WTC11 (cell line): ENCODE measurements at regions not wholly inside any gene's neighbourhood (a gene's known extent, or its start where the extent isn't known, plus 50 kb on each side); places are given as distances from the start of the nearest gene placed in this dataset.

ENCODE experiments used
- JUN ChIP-seq: sonication (generic); formaldehyde crosslinking; IDR thresholded peaks from 2 replicates; pipeline ENCODE4 v1.8.0; 2023; ENCODE audit warnings: mild to moderate bottlenecking, missing genetic modification reagents
- NR3C1 ChIP-seq: sonication (generic); formaldehyde crosslinking; conservative IDR thresholded peaks from 2 replicates; pipeline ENCODE4 v1.8.1; 2023; ENCODE audit warnings: low read depth, mild to moderate bottlenecking, missing genetic modification reagents
- RELA ChIP-seq: sonication (generic); formaldehyde crosslinking; IDR thresholded peaks from 2 replicates; pipeline ENCODE4 v1.8.1; 2022; ENCODE audit warnings: missing genetic modification reagents, mild to moderate bottlenecking, borderline replicate concordance
- ZNF317 ChIP-seq: sonication (generic); formaldehyde crosslinking; IDR thresholded peaks from 2 replicates; pipeline ENCODE4 v1.8.1; 2023; ENCODE audit warnings: low read depth, mild to moderate bottlenecking, moderate library complexity, missing genetic modification reagents, borderline replicate concordance
- TF ChIP-seq, protein P1 (sequence below): fragments of 200-600 bp; IDR thresholded peaks from 2 replicates; pipeline ENCODE4 v1.8.0; 2022; ENCODE audit warnings: antibody characterized with exemption
- TF ChIP-seq, protein P2 (sequence below): sonication (generic); formaldehyde crosslinking; IDR thresholded peaks from 2 replicates; pipeline ENCODE4 v1.8.1; 2023; ENCODE audit warnings: mild to moderate bottlenecking, missing genetic modification reagents, moderate library complexity

DNA sequence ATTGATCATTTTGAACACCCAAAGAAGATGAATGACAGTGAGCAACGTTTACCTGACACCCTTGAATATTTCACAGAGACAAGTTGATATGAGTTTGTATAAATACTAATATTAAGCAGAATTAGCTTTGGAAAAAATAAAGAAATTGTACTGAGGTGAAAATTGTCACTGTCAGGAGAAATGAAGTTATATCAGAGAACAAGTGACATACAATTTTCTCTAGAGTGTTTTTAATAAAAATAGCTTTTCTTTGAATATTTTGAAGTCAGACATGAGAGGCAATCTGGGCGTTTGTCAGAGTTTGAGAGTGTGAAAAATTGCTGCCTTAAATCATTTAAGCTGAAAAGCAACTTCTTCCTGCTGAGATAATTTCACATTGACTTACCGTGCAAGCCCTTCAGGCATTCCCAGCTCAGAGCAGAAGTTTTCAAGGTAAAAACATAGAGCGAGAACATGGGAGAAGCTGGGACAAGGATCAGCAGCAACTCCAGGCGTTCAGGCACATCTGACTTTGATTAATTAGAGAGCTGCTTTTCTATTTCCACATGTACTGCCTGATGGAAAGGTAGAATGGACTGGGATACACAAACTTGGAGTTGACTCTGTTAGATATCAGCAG is 535.9 kb downstream of the TFEC start:
- TF ChIP-seq, protein P1, sequence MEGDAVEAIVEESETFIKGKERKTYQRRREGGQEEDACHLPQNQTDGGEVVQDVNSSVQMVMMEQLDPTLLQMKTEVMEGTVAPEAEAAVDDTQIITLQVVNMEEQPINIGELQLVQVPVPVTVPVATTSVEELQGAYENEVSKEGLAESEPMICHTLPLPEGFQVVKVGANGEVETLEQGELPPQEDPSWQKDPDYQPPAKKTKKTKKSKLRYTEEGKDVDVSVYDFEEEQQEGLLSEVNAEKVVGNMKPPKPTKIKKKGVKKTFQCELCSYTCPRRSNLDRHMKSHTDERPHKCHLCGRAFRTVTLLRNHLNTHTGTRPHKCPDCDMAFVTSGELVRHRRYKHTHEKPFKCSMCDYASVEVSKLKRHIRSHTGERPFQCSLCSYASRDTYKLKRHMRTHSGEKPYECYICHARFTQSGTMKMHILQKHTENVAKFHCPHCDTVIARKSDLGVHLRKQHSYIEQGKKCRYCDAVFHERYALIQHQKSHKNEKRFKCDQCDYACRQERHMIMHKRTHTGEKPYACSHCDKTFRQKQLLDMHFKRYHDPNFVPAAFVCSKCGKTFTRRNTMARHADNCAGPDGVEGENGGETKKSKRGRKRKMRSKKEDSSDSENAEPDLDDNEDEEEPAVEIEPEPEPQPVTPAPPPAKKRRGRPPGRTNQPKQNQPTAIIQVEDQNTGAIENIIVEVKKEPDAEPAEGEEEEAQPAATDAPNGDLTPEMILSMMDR: no peak
- TF ChIP-seq NR3C1 (CRISPR knock-in tag): no peak
- TF ChIP-seq JUN: no peak
- no peak for TF ChIP-seq RELA
- TF ChIP-seq ZNF317: no peak
- TF ChIP-seq, protein P2, sequence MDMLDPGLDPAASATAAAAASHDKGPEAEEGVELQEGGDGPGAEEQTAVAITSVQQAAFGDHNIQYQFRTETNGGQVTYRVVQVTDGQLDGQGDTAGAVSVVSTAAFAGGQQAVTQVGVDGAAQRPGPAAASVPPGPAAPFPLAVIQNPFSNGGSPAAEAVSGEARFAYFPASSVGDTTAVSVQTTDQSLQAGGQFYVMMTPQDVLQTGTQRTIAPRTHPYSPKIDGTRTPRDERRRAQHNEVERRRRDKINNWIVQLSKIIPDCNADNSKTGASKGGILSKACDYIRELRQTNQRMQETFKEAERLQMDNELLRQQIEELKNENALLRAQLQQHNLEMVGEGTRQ (CRISPR knock-in tag): no peak
